PC-3 (cell line): ENCODE measurements at regions not wholly inside any gene's neighbourhood (a gene's known extent, or its start where the extent isn't known, plus 50 kb on each side); places are given as distances from the start of the nearest gene placed in this dataset.

Experiments used
- ATAC-seq: fragments of 200-7000 bp; cut with Tn5 transposase; 2 replicates; pipeline ENCODE4 v1.9.1; 2020; ENCODE audit warnings: mild to moderate bottlenecking, moderate library complexity
- BruUV-seq: library from RNA; stranded (reverse); fragments of 400-500 nt; replicated peaks from 2 replicates; lab custom pipeline; 2021; lab: Mats Ljungman, UMichigan
- CTCF ChIA-PET: fragments of 300-600 bp; sonication (Branson Sonifier 250); formaldehyde crosslinking; loops from one replicate; lab custom pipeline; 2022; ENCODE audit warnings: antibody characterized with exemption; lab: Charles Lee
- POLR2A ChIA-PET: fragments of 300-600 bp; sonication (Branson Sonifier 250); formaldehyde crosslinking; loops from one replicate; lab custom pipeline; 2022; ENCODE audit warnings: antibody characterized with exemption; ENCODE audit not compliant: unreplicated experiment; lab: Charles Lee
- DNase-seq: peaks from one replicate; pipeline ENCODE4 v3.0.0-alpha.2; 2015
- H2AFZ ChIP-seq: fragments of 300-600 bp; sonication (generic); 2 replicates; pipeline ENCODE4 v1.6.0; 2016; ENCODE audit warnings: antibody characterized with exemption, low read length
- H3F3A ChIP-seq: fragments of 300-600 bp; sonication (generic); one replicate; pipeline ENCODE4 v1.6.0; 2017; ENCODE audit warnings: antibody characterized with exemption, low read length, control low read depth, mild to moderate bottlenecking; ENCODE audit not compliant: unreplicated experiment
- H3K27ac ChIP-seq: fragments of 300-600 bp; sonication (generic); 2 replicates; pipeline ENCODE4 v1.5.1; 2016; ENCODE audit warnings: mild to moderate bottlenecking, low read length
- H3K27me3 ChIP-seq: fragments of 300-600 bp; sonication (generic); 2 replicates; pipeline ENCODE4 v1.6.1; 2016; ENCODE audit warnings: low read length, mixed read lengths
- H3K36me3 ChIP-seq: fragments of 300-600 bp; sonication (generic); 2 replicates; pipeline ENCODE4 v1.6.1; 2016; ENCODE audit warnings: low read depth, mixed run types, low read length, mixed read lengths
- H3K4me1 ChIP-seq: fragments of 300-600 bp; sonication (generic); 2 replicates; pipeline ENCODE4 v1.5.1; 2016; ENCODE audit warnings: low read length; ENCODE audit not compliant: insufficient read depth
- H3K4me2 ChIP-seq: fragments of 300-600 bp; sonication (generic); 2 replicates; pipeline ENCODE4 v1.6.0; 2016; ENCODE audit warnings: low read length
- H3K4me3 ChIP-seq: fragments of 300-600 bp; sonication (generic); 2 replicates; pipeline ENCODE4 v1.5.1; 2016; ENCODE audit warnings: mild to moderate bottlenecking, low read length, mixed read lengths
- H3K79me2 ChIP-seq: fragments of 300-600 bp; sonication (generic); 2 replicates; pipeline ENCODE4 v1.6.1; 2017; ENCODE audit warnings: low read length, mixed read lengths
- H3K9ac ChIP-seq: fragments of 300-600 bp; sonication (generic); 2 replicates; pipeline ENCODE4 v1.6.0; 2016; ENCODE audit warnings: mild to moderate bottlenecking, low read length
- H3K9me2 ChIP-seq: fragments of 300-600 bp; sonication (generic); replicated peaks from 2 replicates; pipeline ENCODE4 v1.6.1; 2016; ENCODE audit warnings: mixed run types, low read length, mixed read lengths
- H3K9me3 ChIP-seq: fragments of 300-600 bp; sonication (generic); 2 replicates; pipeline ENCODE4 v1.6.1; 2016; ENCODE audit warnings: low read length, mixed read lengths
- H4K20me1 ChIP-seq: fragments of 300-600 bp; sonication (generic); 2 replicates; pipeline ENCODE4 v1.6.1; 2016; ENCODE audit warnings: low read length, mixed read lengths
- CTCF ChIP-seq: fragments of 300-600 bp; sonication (generic); conservative IDR thresholded peaks from 2 replicates; pipeline ENCODE4 v1.5.1; 2017; ENCODE audit warnings: antibody characterized with exemption, low read depth, mild to moderate bottlenecking, low read length
- EZH2 ChIP-seq: fragments of 300-600 bp; sonication (generic); IDR thresholded peaks from one replicate; pipeline ENCODE4 v1.6.1; 2017; ENCODE audit warnings: antibody characterized with exemption, mild to moderate bottlenecking, low read length; ENCODE audit not compliant: unreplicated experiment
- EZH2phosphoT487 ChIP-seq: fragments of 300-600 bp; sonication (generic); IDR thresholded peaks from 2 replicates; pipeline ENCODE4 v1.6.1; 2018; ENCODE audit warnings: mild to moderate bottlenecking, antibody characterized with exemption, low read length, borderline replicate concordance
- intact Hi-C: fragments of 100-400 bp; cut with micrococcal nuclease; formaldehyde crosslinking; loops from 2 replicates; pipeline ENCODE4 v1.9.0; 2023

GRCh38 chr9:78543353-78543752 is 246.4 kb downstream of the PSAT1 start:
- DNase-seq = no peak
- CTCF ChIA-PET = no interaction called here
- POLR2A ChIA-PET = no interaction called here

GRCh38 chr9:78544230-78544629 is 247.3 kb downstream of the PSAT1 start:
- no TSS peak for BruUV-seq
- Histone ChIP-seq H3K27me3 (no peaks in the 10 kb centered on the region), H3F3A (no peaks in the 10 kb centered on the region), H3K27ac (no peak overlapping the region), H3K4me3 (no peak overlapping the region), H3K9me3 (no peaks in the 10 kb centered on the region), H3K36me3 (no peaks in the 10 kb centered on the region), H2AFZ (no peak overlapping the region), H3K4me1 (peaks cover 24% of the 10 kb centered on the region), H4K20me1 (no peaks in the 10 kb centered on the region), H3K4me2 (no peak overlapping the region), H3K9ac (no peak overlapping the region), H3K9me2 (no peaks in the 10 kb centered on the region), H3K79me2 (no peaks in the 10 kb centered on the region)
- ChIA-PET POLR2A (no interaction called here), CTCF (no interaction called here)
- ATAC-seq = no peak
- DNase-seq = no peak
- intact Hi-C loops = loop anchor here (5.0 kb wide), 1 partner anchor 87 kb away; no protein-coding TSS in a partner anchor
- TF ChIP-seq CTCF (no peak), EZH2 (no peak), EZH2phosphoT487 (no peak)

More at GRCh38 chr9:78543353-78543752, 246.4 kb downstream of the PSAT1 start:
- TF ChIP-seq EZH2 (no peak), CTCF (no peak), EZH2phosphoT487 (no peak)
- Histone ChIP-seq H3K9me2 (no peaks in the 10 kb centered on the region), H3K9me3 (no peaks in the 10 kb centered on the region), H3K4me3 (no peak overlapping the region), H3K79me2 (no peaks in the 10 kb centered on the region), H4K20me1 (no peaks in the 10 kb centered on the region), H3K4me1 (peaks cover 25% of the 10 kb centered on the region), H3K27ac (no peak overlapping the region), H3F3A (no peaks in the 10 kb centered on the region), H3K36me3 (no peaks in the 10 kb centered on the region), H3K9ac (no peak overlapping the region), H2AFZ (no peak overlapping the region), H3K4me2 (no peak overlapping the region), H3K27me3 (no peaks in the 10 kb centered on the region)
- intact Hi-C loops = loop anchor here (5.0 kb wide), 1 partner anchor 86 kb away; no protein-coding TSS in a partner anchor
- BruUV-seq = no TSS peak
- no peak for ATAC-seq

GRCh38 chr9:78547831-78548230 is 250.9 kb downstream of the PSAT1 start:
- H3K79me2 ChIP-seq = no peaks in the 10 kb centered on the region
- ChIA-PET CTCF (interaction anchor here (0.6 kb wide), 1 partner anchor 49 kb away, joined by 3 read pairs; no protein-coding TSS in a partner anchor), POLR2A (no interaction called here)
- H3K36me3 ChIP-seq = no peaks in the 10 kb centered on the region
- no peak overlapping the region for H2AFZ ChIP-seq
- no peak for TF ChIP-seq EZH2phosphoT487
- TF ChIP-seq CTCF = no peak
- TF ChIP-seq EZH2 = no peak
- H3K27me3 ChIP-seq = no peaks in the 10 kb centered on the region
- no peaks in the 10 kb centered on the region for H3K9me3 ChIP-seq
- H3K9me2 ChIP-seq = no peaks in the 10 kb centered on the region
- no peak overlapping the region for H3K4me2 ChIP-seq
- no peak overlapping the region for H3K9ac ChIP-seq
- DNase-seq (no peak), ATAC-seq (no peak)
- no peak overlapping the region for H3K27ac ChIP-seq
- intact Hi-C loops = no loop called here
- H4K20me1 ChIP-seq = no peaks in the 10 kb centered on the region
- H3K4me1 ChIP-seq = no peaks in the 10 kb centered on the region
- H3F3A ChIP-seq = no peaks in the 10 kb centered on the region
- H3K4me3 ChIP-seq = no peak overlapping the region
- no TSS peak for BruUV-seq
